Bronchial epithelial cell (primary cell): ENCODE measurements at regions not wholly inside any gene's neighbourhood (a gene's known extent, or its start where the extent isn't known, plus 50 kb on each side); places are given as distances from the start of the nearest gene placed in this dataset.

Source experiments
- DNase-seq: peaks from one replicate; pipeline ENCODE4 v3.0.0-alpha.2; 2010; ENCODE audit warnings: low read depth
- FAIRE-seq: peaks from 2 replicates; lab custom pipeline; 2011; peaks lifted over from hg19 to GRCh38; lab: Jason Lieb, UNC
- H3K27me3 ChIP-seq: 2 replicates; pipeline ENCODE4 v1.5.1; 2011; ENCODE audit warnings: low read length; ENCODE audit not compliant: control insufficient read depth, insufficient read depth
- H3K36me3 ChIP-seq: 2 replicates; pipeline ENCODE4 v1.5.1; 2011; ENCODE audit warnings: low read length; ENCODE audit not compliant: control insufficient read depth, insufficient read depth
- H3K4me3 ChIP-seq: 2 replicates; pipeline ENCODE4 v1.5.1; 2011; ENCODE audit warnings: mild to moderate bottlenecking, low read depth, low read length, control low read depth
- CTCF ChIP-seq: IDR thresholded peaks from 2 replicates; pipeline ENCODE4 v1.5.1; 2011; ENCODE audit warnings: mild to moderate bottlenecking, moderate library complexity, low read length, control low read depth, inconsistent platforms; ENCODE audit not compliant: insufficient read depth, severe bottlenecking

- Histone ChIP-seq H3K4me3 (no peak overlapping the region), H3K27me3 (no peaks in the 10 kb centered on the region), H3K36me3 (no peaks in the 10 kb centered on the region)
- DNase-seq (peak; percentile 69), FAIRE-seq (no peak)
- TF ChIP-seq CTCF = no peak
Observed at GRCh38 chr4:179110356-179110755, 1668.1 kb upstream of the AGA start.

- no peaks in the 10 kb centered on the region for H3K36me3 ChIP-seq
- no peak for TF ChIP-seq CTCF
- H3K27me3 ChIP-seq = no peaks in the 10 kb centered on the region
- H3K4me3 ChIP-seq = no peak overlapping the region
- FAIRE-seq (no peak), DNase-seq (no peak)
Observed at GRCh38 chr4:179110816-179111215, 1668.6 kb upstream of the AGA start.

- no peak for TF ChIP-seq CTCF
- Histone ChIP-seq H3K27me3 (no peaks in the 10 kb centered on the region), H3K4me3 (no peak overlapping the region), H3K36me3 (no peaks in the 10 kb centered on the region)
- FAIRE-seq (no peak), DNase-seq (peak; percentile 7)
Observed at GRCh38 chr4:179112441-179113170, 1670.4 kb upstream of the AGA start.

- H3K27me3 ChIP-seq = no peaks in the 10 kb centered on the region
- FAIRE-seq (no peak), DNase-seq (no peak)
- H3K4me3 ChIP-seq = no peak overlapping the region
- H3K36me3 ChIP-seq = no peaks in the 10 kb centered on the region
- no peak for TF ChIP-seq CTCF
Observed at GRCh38 chr4:179114615-179115014, 1672.4 kb upstream of the AGA start.

GRCh38 chr4:179116011-179116410 is 1673.8 kb upstream of the AGA start:
- FAIRE-seq (no peak), DNase-seq (no peak)
- TF ChIP-seq CTCF = no peak
- no peaks in the 10 kb centered on the region for H3K36me3 ChIP-seq
- H3K4me3 ChIP-seq = no peak overlapping the region
- no peaks in the 10 kb centered on the region for H3K27me3 ChIP-seq

GRCh38 chr4:179116581-179116980 is 1674.3 kb upstream of the AGA start:
- Histone ChIP-seq H3K36me3 (no peaks in the 10 kb centered on the region), H3K4me3 (no peak overlapping the region), H3K27me3 (no peaks in the 10 kb centered on the region)
- TF ChIP-seq CTCF = no peak
- FAIRE-seq (no peak), DNase-seq (no peak)
